GM12892 (cell line): ENCODE measurements at regions not wholly inside any gene's neighbourhood (a gene's known extent, or its start where the extent isn't known, plus 50 kb on each side); places are given as distances from the start of the nearest gene placed in this dataset.

Experiments used
- POLR2A ChIP-seq: IDR thresholded peaks from 2 replicates; pipeline ENCODE4 v1.6.1; 2011; ENCODE audit warnings: low read depth, low read length, control low read depth
- POLR2AphosphoS5 ChIP-seq: IDR thresholded peaks from 2 replicates; pipeline ENCODE4 v1.6.1; 2011; ENCODE audit warnings: low read depth, low read length, control low read depth
- TAF1 ChIP-seq: IDR thresholded peaks from 2 replicates; pipeline ENCODE4 v1.6.1; 2011; ENCODE audit warnings: low read depth, mild to moderate bottlenecking, control low read depth, low read length, borderline replicate concordance

GRCh38 chr7:17015598-17016031, 133.8 kb upstream of the AGR3 start:
- TF ChIP-seq POLR2A (no peak), POLR2AphosphoS5 (no peak), TAF1 (no peak)
